Suprapubic skin (tissue), 4 donors: ENCODE measurements at regions not wholly inside any gene's neighbourhood (a gene's known extent, or its start where the extent isn't known, plus 50 kb on each side); places are given as distances from the start of the nearest gene placed in this dataset.

Source experiments
- DNase-seq, 2 donors: peaks; one replicate each; pipeline ENCODE4 v3.0.0-alpha.2; 2019; ENCODE audit warnings: low spot score in 2 of 2
- H3K27ac ChIP-seq: fragments of 200-600 bp; sonication (generic); one replicate; pipeline ENCODE4 v1.5.1; 2019
- H3K27me3 ChIP-seq: fragments of 200-600 bp; sonication (generic); one replicate; pipeline ENCODE4 v1.5.1; 2019
- H3K36me3 ChIP-seq: fragments of 200-600 bp; sonication (generic); one replicate; pipeline ENCODE4 v1.5.1; 2019
- H3K4me1 ChIP-seq: fragments of 200-600 bp; sonication (generic); one replicate; pipeline ENCODE4 v1.5.1; 2019
- H3K4me3 ChIP-seq: fragments of 200-600 bp; sonication (generic); one replicate; pipeline ENCODE4 v1.5.1; 2019; ENCODE audit warnings: mild to moderate bottlenecking
- H3K9me3 ChIP-seq: fragments of 200-600 bp; sonication (generic); one replicate; pipeline ENCODE4 v1.5.1; 2019
- CTCF ChIP-seq, 2 donors: fragments of 200-600 bp in 1 of 2; fragments of 450-650 bp in 1 of 2; sonication (generic) in 1 of 2; IDR thresholded peaks; one replicate each; pipeline ENCODE4 v1.5.1; 2016 to 2019; ENCODE audit warnings: antibody characterized with exemption in 2 of 2, mild to moderate bottlenecking in 1 of 2, moderate library complexity in 1 of 2
- EP300 ChIP-seq: sonication (generic); formaldehyde crosslinking; IDR thresholded peaks from one replicate; pipeline ENCODE4 v1.6.1; 2017; ENCODE audit warnings: antibody characterized with exemption
- POLR2A ChIP-seq, 2 donors: fragments of 450-650 bp; IDR thresholded peaks; one replicate each; pipeline ENCODE4 v1.6.1; 2017; ENCODE audit warnings: antibody characterized with exemption in 2 of 2, mild to moderate bottlenecking in 2 of 2, moderate library complexity in 2 of 2
- POLR2AphosphoS5 ChIP-seq, 3 donors: sonication (generic); formaldehyde crosslinking; IDR thresholded peaks; one replicate each; pipeline ENCODE4 v1.6.1; 2017; ENCODE audit warnings: antibody characterized with exemption in 3 of 3
- WGBS: methylation state at CpG from one replicate; pipeline ENCODE4 v1.1.5; 2018; 5-methylcytosine and 5-hydroxymethylcytosine counted together

GRCh38 chr2:220181165-220181564, 553.7 kb downstream of the SLC4A3 start:
- WGBS = 90% methylated on average over 1 of the region's 1 CpG

GRCh38 chr2:220182790-220183189, 555.4 kb downstream of the SLC4A3 start:
- WGBS = 89% methylated on average over 3 of the region's 3 CpGs
- no peak overlapping the region for H3K4me3 ChIP-seq
- H3K27me3 ChIP-seq = no peaks in the 10 kb centered on the region
- DNase-seq = no peak
- no peaks in the 10 kb centered on the region for H3K9me3 ChIP-seq
- no peak overlapping the region for H3K27ac ChIP-seq
- H3K36me3 ChIP-seq = no peaks in the 10 kb centered on the region
- H3K4me1 ChIP-seq = peaks cover 6% of the 10 kb centered on the region
- TF ChIP-seq CTCF (IDR thresholded peaks at IDR 0.05) (no peak), POLR2A (IDR thresholded peaks at IDR 0.05) (no peak), EP300 (no peak), POLR2AphosphoS5 (IDR thresholded peaks at IDR 0.05) (no peak)

More at GRCh38 chr2:220181165-220181564, 553.7 kb downstream of the SLC4A3 start:
- peaks cover 6% of the 10 kb centered on the region for H3K4me1 ChIP-seq
- H3K36me3 ChIP-seq = no peaks in the 10 kb centered on the region
- no peaks in the 10 kb centered on the region for H3K27me3 ChIP-seq
- no peak overlapping the region for H3K4me3 ChIP-seq
- no peaks in the 10 kb centered on the region for H3K9me3 ChIP-seq
- H3K27ac ChIP-seq = no peak overlapping the region
- TF ChIP-seq POLR2AphosphoS5 (IDR thresholded peaks at IDR 0.05) = no peak
- TF ChIP-seq CTCF (IDR thresholded peaks at IDR 0.05) = no peak
- no peak for TF ChIP-seq EP300
- no peak for TF ChIP-seq POLR2A (IDR thresholded peaks at IDR 0.05)
- DNase-seq = no peak

GRCh38 chr2:220185766-220186305, 558.4 kb downstream of the SLC4A3 start:
- H3K27ac ChIP-seq = no peak overlapping the region
- H3K9me3 ChIP-seq = no peaks in the 10 kb centered on the region
- 39% methylated on average over 2 of the region's 2 CpGs for WGBS
- no peak overlapping the region for H3K4me3 ChIP-seq
- TF ChIP-seq EP300 (no peak), POLR2A (IDR thresholded peaks at IDR 0.05) (no peak)
- no peaks in the 10 kb centered on the region for H3K36me3 ChIP-seq
- no peak for DNase-seq
- H3K4me1 ChIP-seq = peaks cover 4% of the 10 kb centered on the region
- no peaks in the 10 kb centered on the region for H3K27me3 ChIP-seq

GRCh38 chr2:220188031-220188430, 560.6 kb downstream of the SLC4A3 start:
- H3K36me3 ChIP-seq = no peaks in the 10 kb centered on the region
- TF ChIP-seq EP300 = no peak
- TF ChIP-seq POLR2A (IDR thresholded peaks at IDR 0.05) = no peak
- no peak for TF ChIP-seq CTCF (IDR thresholded peaks at IDR 0.05)
- TF ChIP-seq POLR2AphosphoS5 (IDR thresholded peaks at IDR 0.05) = no peak
- no peak overlapping the region for H3K4me3 ChIP-seq
- WGBS = 44% methylated on average over 2 of the region's 2 CpGs
- H3K27me3 ChIP-seq = no peaks in the 10 kb centered on the region
- peaks cover 3% of the 10 kb centered on the region for H3K9me3 ChIP-seq
- H3K27ac ChIP-seq = no peak overlapping the region
- no peak for DNase-seq
- H3K4me1 ChIP-seq = peaks cover 4% of the 10 kb centered on the region

GRCh38 chr2:220191031-220191430, 563.6 kb downstream of the SLC4A3 start:
- 0% methylated on average over 1 of the region's 1 CpG for WGBS
- Histone ChIP-seq H3K4me3 (no peak overlapping the region), H3K27me3 (no peaks in the 10 kb centered on the region), H3K36me3 (no peaks in the 10 kb centered on the region), H3K9me3 (peaks cover 3% of the 10 kb centered on the region), H3K27ac (no peak overlapping the region), H3K4me1 (peaks cover 4% of the 10 kb centered on the region)
- DNase-seq = no peak
- TF ChIP-seq POLR2A (IDR thresholded peaks at IDR 0.05) = no peak
- TF ChIP-seq POLR2AphosphoS5 (IDR thresholded peaks at IDR 0.05) = no peak
- no peak for TF ChIP-seq CTCF (IDR thresholded peaks at IDR 0.05)
- no peak for TF ChIP-seq EP300

- Histone ChIP-seq H3K27ac (no peak overlapping the region), H3K4me3 (no peak overlapping the region), H3K27me3 (no peaks in the 10 kb centered on the region), H3K4me1 (peaks cover 4% of the 10 kb centered on the region), H3K36me3 (no peaks in the 10 kb centered on the region), H3K9me3 (peaks cover 3% of the 10 kb centered on the region)
- TF ChIP-seq CTCF (IDR thresholded peaks at IDR 0.05) (no peak), POLR2AphosphoS5 (IDR thresholded peaks at IDR 0.05) (no peak), EP300 (no peak), POLR2A (IDR thresholded peaks at IDR 0.05) (no peak)
- 86% methylated on average over 4 of the region's 5 CpGs for WGBS
- no peak for DNase-seq
Measured at GRCh38 chr2:220191737-220192136, 564.3 kb downstream of the SLC4A3 start.
